Stimulated activated CD4-positive, alpha-beta T cell treated with anti-CD3 and anti-CD28 coated beads, TNF-alpha, amount 100 ng/mL, for 48 hours (primary cell): ENCODE measurements at regions not wholly inside any gene's neighbourhood (a gene's known extent, or its start where the extent isn't known, plus 50 kb on each side); places are given as distances from the start of the nearest gene placed in this dataset.

Experiments
- DNase-seq, 3 donors: peaks; one replicate each; pipeline ENCODE4 v3.0.0-alpha.2; 2020; ENCODE audit warnings: low read depth in 3 of 3

- DNase-seq, result no peak
Observed at GRCh38 chr5:124463851-124464250, 282.6 kb downstream of the ZNF608 start.

GRCh38 chr5:124462751-124463150 is 283.7 kb downstream of the ZNF608 start:
- DNase-seq, result no peak

GRCh38 chr5:124461941-124462340 is 284.5 kb downstream of the ZNF608 start:
- DNase-seq, result no peak

GRCh38 chr5:124461157-124461556 is 285.3 kb downstream of the ZNF608 start:
- DNase-seq, result no peak

GRCh38 chr5:124460642-124461041 is 285.8 kb downstream of the ZNF608 start:
- no peak for DNase-seq

GRCh38 chr5:124459984-124460383 is 286.5 kb downstream of the ZNF608 start:
- DNase-seq, result no peak

- DNase-seq, result no peak
Observed at GRCh38 chr5:124457901-124458300, 288.5 kb downstream of the ZNF608 start.

GRCh38 chr5:124457101-124457500 is 289.3 kb downstream of the ZNF608 start:
- DNase-seq, result no peak

GRCh38 chr5:124456249-124456648 is 290.2 kb downstream of the ZNF608 start:
- DNase-seq, result no peak

GRCh38 chr5:124454081-124454480 is 292.4 kb downstream of the ZNF608 start:
- DNase-seq, result no peak

GRCh38 chr5:124453221-124454051 is 293.0 kb downstream of the ZNF608 start:
- DNase-seq, result no peak

GRCh38 chr5:124452412-124452811 is 294.0 kb downstream of the ZNF608 start:
- no peak for DNase-seq

- DNase-seq, result no peak
Observed at GRCh38 chr5:124451721-124452383, 294.6 kb downstream of the ZNF608 start.

GRCh38 chr5:124446120-124446519 is 300.3 kb downstream of the ZNF608 start:
- DNase-seq, result no peak

- DNase-seq, result no peak
Observed at GRCh38 chr5:124445070-124445619, 301.3 kb downstream of the ZNF608 start.

- DNase-seq, result no peak
Observed at GRCh38 chr5:124444147-124444775, 302.2 kb downstream of the ZNF608 start.

- DNase-seq, result no peak
Observed at GRCh38 chr5:124440471-124440870, 306.0 kb downstream of the ZNF608 start.

- DNase-seq, result no peak
Observed at GRCh38 chr5:124439609-124440008, 306.8 kb downstream of the ZNF608 start.

GRCh38 chr5:124438903-124439281 is 307.5 kb downstream of the ZNF608 start:
- no peak for DNase-seq

- no peak for DNase-seq
Observed at GRCh38 chr5:124438026-124438902, 308.2 kb downstream of the ZNF608 start.

- DNase-seq, result no peak
Observed at GRCh38 chr5:124436294-124436693, 310.1 kb downstream of the ZNF608 start.

GRCh38 chr5:124433170-124433569 is 313.3 kb downstream of the ZNF608 start:
- DNase-seq, result no peak
